ENCODE measurements at regions not wholly inside any gene's neighbourhood (a gene's known extent, or its start where the extent isn't known, plus 50 kb on each side); places are given as distances from the start of the nearest gene placed in this dataset.

DNA sequence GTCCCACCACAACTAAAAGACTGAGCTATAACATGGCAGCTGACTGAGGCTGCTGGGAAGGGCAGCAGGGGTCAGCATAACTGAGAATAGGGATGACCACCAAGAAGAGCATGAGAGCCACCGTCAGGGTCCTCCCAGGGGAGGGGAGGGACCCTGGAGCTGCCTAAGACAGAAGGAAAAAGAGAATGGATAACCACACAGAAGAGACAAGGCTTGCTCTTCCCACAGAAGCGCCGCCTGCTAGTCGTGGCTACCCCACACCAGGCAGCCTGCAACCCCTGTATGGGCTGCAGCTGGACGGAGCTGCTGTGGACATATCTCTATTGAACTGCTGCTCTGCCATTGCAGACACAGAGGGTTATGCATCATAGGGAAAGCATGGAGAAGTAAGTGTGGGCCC, 132.0 kb upstream of the CHD6 start:
- Mint-ChIP-seq H3K9me3 (ENCODE audit: low read depth, unreplicated experiment) (no peaks in the 10 kb centered on the region), H3K36me3 (ENCODE audit: insufficient read depth, unreplicated experiment) (no peaks in the 10 kb centered on the region), H3K4me1 (ENCODE audit: low read depth, unreplicated experiment) (no peaks in the 10 kb centered on the region), H3K27me3 (ENCODE audit: unreplicated experiment) (peaks cover 52% of the 10 kb centered on the region), H3K27ac (ENCODE audit: unreplicated experiment) (no peak overlapping the region), H3K4me3 (ENCODE audit: low read depth, unreplicated experiment) (no peak overlapping the region)
- no TSS peak for BruUV-seq (replicated peaks)
- TF ChIP-seq, protein P1, sequence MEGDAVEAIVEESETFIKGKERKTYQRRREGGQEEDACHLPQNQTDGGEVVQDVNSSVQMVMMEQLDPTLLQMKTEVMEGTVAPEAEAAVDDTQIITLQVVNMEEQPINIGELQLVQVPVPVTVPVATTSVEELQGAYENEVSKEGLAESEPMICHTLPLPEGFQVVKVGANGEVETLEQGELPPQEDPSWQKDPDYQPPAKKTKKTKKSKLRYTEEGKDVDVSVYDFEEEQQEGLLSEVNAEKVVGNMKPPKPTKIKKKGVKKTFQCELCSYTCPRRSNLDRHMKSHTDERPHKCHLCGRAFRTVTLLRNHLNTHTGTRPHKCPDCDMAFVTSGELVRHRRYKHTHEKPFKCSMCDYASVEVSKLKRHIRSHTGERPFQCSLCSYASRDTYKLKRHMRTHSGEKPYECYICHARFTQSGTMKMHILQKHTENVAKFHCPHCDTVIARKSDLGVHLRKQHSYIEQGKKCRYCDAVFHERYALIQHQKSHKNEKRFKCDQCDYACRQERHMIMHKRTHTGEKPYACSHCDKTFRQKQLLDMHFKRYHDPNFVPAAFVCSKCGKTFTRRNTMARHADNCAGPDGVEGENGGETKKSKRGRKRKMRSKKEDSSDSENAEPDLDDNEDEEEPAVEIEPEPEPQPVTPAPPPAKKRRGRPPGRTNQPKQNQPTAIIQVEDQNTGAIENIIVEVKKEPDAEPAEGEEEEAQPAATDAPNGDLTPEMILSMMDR (IDR thresholded peaks at IDR 0.05; ENCODE audit: unreplicated experiment): no peak
- no peak for DNase-seq
- intact Hi-C loops (cut with micrococcal nuclease; ENCODE audit: unreplicated experiment): no loop called here
- CTCF ChIA-PET: no interaction called here

DNA sequence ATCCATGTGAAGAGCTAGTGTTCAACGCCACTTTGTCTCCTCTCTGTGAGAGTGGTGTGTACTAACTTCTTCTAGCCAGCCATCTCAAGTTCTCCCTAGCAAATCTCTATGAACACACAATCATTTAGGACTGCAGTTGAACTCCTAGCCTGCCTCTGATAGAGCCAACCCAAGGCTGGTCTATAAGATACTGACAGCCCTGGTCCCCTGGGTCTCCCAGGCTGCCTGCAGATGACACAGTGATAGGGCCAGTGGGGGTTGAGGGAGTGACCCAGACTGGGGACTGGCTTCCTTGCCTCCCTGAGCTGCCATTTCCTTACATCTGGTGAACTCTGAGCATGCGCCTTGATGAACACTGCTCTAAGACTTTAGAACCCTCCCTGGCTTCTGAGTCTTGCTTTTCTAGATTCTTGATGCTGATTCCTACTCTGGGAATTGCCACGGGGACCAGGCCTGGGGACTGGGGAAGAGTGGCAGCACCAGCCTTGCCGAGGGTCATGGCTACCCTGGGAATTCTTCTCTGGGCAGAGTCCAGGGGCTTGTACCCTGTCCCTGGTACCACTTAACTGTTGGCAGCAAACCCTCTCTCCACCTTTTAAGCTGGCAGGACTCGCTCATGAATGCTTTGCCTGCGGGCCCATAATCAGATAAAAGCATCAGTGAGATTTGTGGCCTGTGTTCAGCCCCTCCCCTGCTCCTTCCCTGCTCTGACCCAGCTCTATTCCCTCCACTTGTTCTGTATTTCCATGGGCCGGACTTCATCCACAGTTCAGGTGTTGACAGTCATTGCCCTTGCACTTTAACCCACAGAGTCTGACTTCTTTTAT, 130.8 kb upstream of the CHD6 start:
- CTCF ChIA-PET: interaction anchor here (1.0 to 2.4 kb wide), 2 partner anchors 11 to 14 kb away, joined by 3 to 8 read pairs; no protein-coding TSS in a partner anchor
- H3K9me3 Mint-ChIP-seq (ENCODE audit: low read depth, unreplicated experiment): no peaks in the 10 kb centered on the region
- no peak overlapping the region for H3K27ac Mint-ChIP-seq (ENCODE audit: unreplicated experiment)
- DNase-seq: no peak
- TF ChIP-seq, protein P1 (IDR thresholded peaks at IDR 0.05; ENCODE audit: unreplicated experiment): no peak
- H3K27me3 Mint-ChIP-seq (ENCODE audit: unreplicated experiment): peaks cover 63% of the 10 kb centered on the region
- no TSS peak for BruUV-seq (replicated peaks)
- no peaks in the 10 kb centered on the region for H3K36me3 Mint-ChIP-seq (ENCODE audit: insufficient read depth, unreplicated experiment)
- H3K4me3 Mint-ChIP-seq (ENCODE audit: low read depth, unreplicated experiment): no peak overlapping the region
- H3K4me1 Mint-ChIP-seq (ENCODE audit: low read depth, unreplicated experiment): no peaks in the 10 kb centered on the region
- intact Hi-C loops (cut with micrococcal nuclease; ENCODE audit: unreplicated experiment): no loop called here

DNA sequence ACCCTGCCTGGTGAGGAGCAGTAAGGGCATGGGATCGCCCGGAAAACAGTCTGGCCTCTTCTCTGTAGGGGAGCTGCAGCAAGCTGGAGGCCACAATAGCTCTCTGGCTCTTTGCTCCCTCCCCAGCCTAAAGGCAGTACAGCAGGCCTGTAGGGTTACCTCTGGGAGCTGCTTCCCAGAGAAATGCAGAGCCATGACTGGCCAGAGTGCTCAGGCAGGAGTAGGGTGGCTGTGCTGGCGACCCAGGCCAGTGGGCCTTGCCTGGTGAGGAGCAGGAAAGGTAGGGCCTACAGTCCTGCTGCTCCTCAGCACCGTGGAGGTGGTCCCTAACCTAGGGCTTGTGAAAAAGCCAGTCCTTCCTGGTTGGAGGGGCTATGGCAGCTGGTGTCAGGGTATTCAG, 129.9 kb upstream of the CHD6 start:
- Mint-ChIP-seq H3K9me3 (ENCODE audit: low read depth, unreplicated experiment) (no peaks in the 10 kb centered on the region), H3K4me3 (ENCODE audit: low read depth, unreplicated experiment) (no peak overlapping the region), H3K27me3 (ENCODE audit: unreplicated experiment) (peaks cover 73% of the 10 kb centered on the region), H3K27ac (ENCODE audit: unreplicated experiment) (no peak overlapping the region), H3K36me3 (ENCODE audit: insufficient read depth, unreplicated experiment) (no peaks in the 10 kb centered on the region), H3K4me1 (ENCODE audit: low read depth, unreplicated experiment) (no peaks in the 10 kb centered on the region)
- no TSS peak for BruUV-seq (replicated peaks)
- intact Hi-C loops (cut with micrococcal nuclease; ENCODE audit: unreplicated experiment): no loop called here
- CTCF ChIA-PET: interaction anchor here (0.6 to 2.4 kb wide), 2 partner anchors 10 to 280 kb away, joined by 4 to 8 read pairs; no protein-coding TSS in a partner anchor
- DNase-seq: no peak
- TF ChIP-seq, protein P1 (IDR thresholded peaks at IDR 0.05; ENCODE audit: unreplicated experiment): no peak

DNA sequence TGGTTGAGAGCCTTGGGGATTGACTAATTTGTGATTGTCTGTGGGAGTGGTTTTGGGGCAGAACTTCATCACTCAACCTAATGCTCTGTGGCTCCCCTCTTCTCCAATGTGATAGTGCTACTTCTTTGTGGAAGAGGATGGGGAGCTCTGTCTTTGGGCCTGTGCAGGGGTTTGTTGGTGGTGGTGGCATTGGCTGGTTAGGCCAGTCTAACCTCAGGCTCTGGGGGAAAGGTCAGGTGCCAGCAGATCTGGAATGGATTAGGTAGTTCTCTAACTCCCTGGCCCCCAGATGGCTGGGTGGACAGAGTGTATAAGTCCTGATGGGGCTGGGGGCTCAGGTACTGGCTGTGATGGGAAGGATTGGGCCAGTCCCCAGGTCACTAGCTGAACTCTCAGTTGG, 129.0 kb upstream of the CHD6 start:
- Mint-ChIP-seq H3K9me3 (ENCODE audit: low read depth, unreplicated experiment) (no peaks in the 10 kb centered on the region), H3K27ac (ENCODE audit: unreplicated experiment) (no peak overlapping the region), H3K36me3 (ENCODE audit: insufficient read depth, unreplicated experiment) (no peaks in the 10 kb centered on the region), H3K4me3 (ENCODE audit: low read depth, unreplicated experiment) (no peak overlapping the region), H3K4me1 (ENCODE audit: low read depth, unreplicated experiment) (no peaks in the 10 kb centered on the region), H3K27me3 (ENCODE audit: unreplicated experiment) (peaks cover 78% of the 10 kb centered on the region)
- no TSS peak for BruUV-seq (replicated peaks)
- no peak for DNase-seq
- TF ChIP-seq, protein P1 (IDR thresholded peaks at IDR 0.05; ENCODE audit: unreplicated experiment): no peak
- CTCF ChIA-PET: interaction anchor here (1.0 to 2.4 kb wide), 2 partner anchors 9 to 271 kb away, joined by 3 to 8 read pairs; no protein-coding TSS in a partner anchor
- intact Hi-C loops (cut with micrococcal nuclease; ENCODE audit: unreplicated experiment): no loop called here

Measured in Calu3 (cell line).